WERI-Rb-1 (cell line): ENCODE measurements at regions not wholly inside any gene's neighbourhood (a gene's known extent, or its start where the extent isn't known, plus 50 kb on each side); places are given as distances from the start of the nearest gene placed in this dataset.

ENCODE experiments used
- DNase-seq: peaks from one replicate; pipeline ENCODE4 v3.0.0-alpha.2; 2020
- H3K27ac ChIP-seq: fragments of 250-450 bp; sonication (Bioruptor Pico); 2 replicates; pipeline ENCODE4 v1.5.1; 2020; ENCODE audit warnings: mild to moderate bottlenecking, moderate library complexity
- H3K27me3 ChIP-seq: fragments of 250-450 bp; sonication (Bioruptor Pico); 2 replicates; pipeline ENCODE4 v1.5.1; 2021; ENCODE audit warnings: mild to moderate bottlenecking, low read depth, moderate library complexity; ENCODE audit not compliant: insufficient read depth, severe bottlenecking
- H3K36me3 ChIP-seq: fragments of 250-450 bp; sonication (Bioruptor Pico); 2 replicates; pipeline ENCODE4 v1.5.1; 2020; ENCODE audit warnings: mild to moderate bottlenecking, moderate library complexity
- H3K4me3 ChIP-seq: 2 replicates; pipeline ENCODE4 v1.5.1; 2011; ENCODE audit warnings: low read depth, mild to moderate bottlenecking, control low read depth, low read length
- H3K9me3 ChIP-seq: fragments of 250-450 bp; sonication (Bioruptor Pico); 2 replicates; pipeline ENCODE4 v1.5.1; 2021; ENCODE audit warnings: mild to moderate bottlenecking, moderate library complexity; ENCODE audit not compliant: severe bottlenecking
- CTCF ChIP-seq: IDR thresholded peaks from 2 replicates; pipeline ENCODE4 v1.5.1; 2011; ENCODE audit warnings: low read depth, mild to moderate bottlenecking, control low read depth, inconsistent platforms, low read length

GRCh38 chr6:16078064-16078463 is 50.8 kb upstream of the MYLIP start:
- Histone ChIP-seq H3K27me3 (no peaks in the 10 kb centered on the region), H3K27ac (no peak overlapping the region), H3K4me3 (no peak overlapping the region), H3K36me3 (no peaks in the 10 kb centered on the region), H3K9me3 (no peaks in the 10 kb centered on the region)
- no peak for TF ChIP-seq CTCF
- DNase-seq: no peak

- no peak overlapping the region for H3K27ac ChIP-seq
- H3K27me3 ChIP-seq: no peaks in the 10 kb centered on the region
- no peaks in the 10 kb centered on the region for H3K36me3 ChIP-seq
- H3K9me3 ChIP-seq: no peaks in the 10 kb centered on the region
- no peak for DNase-seq
- no peak overlapping the region for H3K4me3 ChIP-seq
- no peak for TF ChIP-seq CTCF
Measured at GRCh38 chr6:16069671-16070070, 59.2 kb upstream of the MYLIP start.

- Histone ChIP-seq H3K27me3 (no peaks in the 10 kb centered on the region), H3K9me3 (no peaks in the 10 kb centered on the region), H3K4me3 (no peak overlapping the region), H3K36me3 (no peaks in the 10 kb centered on the region), H3K27ac (no peak overlapping the region)
- no peak for TF ChIP-seq CTCF
- DNase-seq: no peak
Measured at GRCh38 chr6:16069222-16069621, 59.7 kb upstream of the MYLIP start.

GRCh38 chr6:16067568-16067967 is 61.3 kb upstream of the MYLIP start:
- Histone ChIP-seq H3K27me3 (no peaks in the 10 kb centered on the region), H3K27ac (no peak overlapping the region), H3K36me3 (no peaks in the 10 kb centered on the region), H3K4me3 (no peak overlapping the region), H3K9me3 (no peaks in the 10 kb centered on the region)
- TF ChIP-seq CTCF: no peak
- DNase-seq: no peak

- peak overlapping the region; percentile 1; the same call in 1 of the 2 replicates for H3K4me3 ChIP-seq
- no peak for TF ChIP-seq CTCF
- peak; percentile 69 for DNase-seq
- H3K27me3 ChIP-seq: no peaks in the 10 kb centered on the region
- peak overlapping the region; percentile 44 for H3K27ac ChIP-seq
- H3K36me3 ChIP-seq: no peaks in the 10 kb centered on the region
- no peaks in the 10 kb centered on the region for H3K9me3 ChIP-seq
Measured at GRCh38 chr6:16064671-16065072, 64.2 kb upstream of the MYLIP start.

- Histone ChIP-seq H3K36me3 (no peaks in the 10 kb centered on the region), H3K4me3 (no peak overlapping the region), H3K27me3 (no peaks in the 10 kb centered on the region), H3K9me3 (no peaks in the 10 kb centered on the region), H3K27ac (no peak overlapping the region)
- DNase-seq: no peak
- TF ChIP-seq CTCF: no peak
Measured at GRCh38 chr6:16063580-16063979, 65.3 kb upstream of the MYLIP start.
